GM19452 (cell line): ENCODE measurements at regions not wholly inside any gene's neighbourhood (a gene's known extent, or its start where the extent isn't known, plus 50 kb on each side); places are given as distances from the start of the nearest gene placed in this dataset.

ENCODE experiments used
- ATAC-seq: cut with Tn5 transposase; IDR thresholded peaks from one replicate; pipeline ENCODE4 v1.9.1; 2021; ENCODE audit not compliant: unreplicated experiment

DNA sequence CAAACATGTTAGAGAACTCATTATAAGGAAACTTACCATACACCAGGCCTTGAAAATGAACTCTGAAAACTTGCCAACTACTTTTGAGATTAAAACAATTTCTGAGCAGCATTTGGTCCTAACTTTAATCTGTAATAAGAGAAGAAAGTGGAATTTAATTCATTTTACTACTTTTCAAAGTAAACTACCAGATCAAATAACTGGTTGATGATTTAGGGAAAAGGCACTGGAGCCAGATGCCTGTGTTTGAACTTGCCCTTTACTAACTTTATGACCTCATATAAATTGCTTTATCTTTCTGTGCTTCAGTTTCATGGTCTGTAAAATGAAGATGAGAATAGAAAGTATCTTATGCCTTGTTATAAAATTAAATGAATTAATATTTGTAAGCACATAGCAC, 159.9 kb upstream of the PCDH18 start:
- ATAC-seq: no peak

DNA sequence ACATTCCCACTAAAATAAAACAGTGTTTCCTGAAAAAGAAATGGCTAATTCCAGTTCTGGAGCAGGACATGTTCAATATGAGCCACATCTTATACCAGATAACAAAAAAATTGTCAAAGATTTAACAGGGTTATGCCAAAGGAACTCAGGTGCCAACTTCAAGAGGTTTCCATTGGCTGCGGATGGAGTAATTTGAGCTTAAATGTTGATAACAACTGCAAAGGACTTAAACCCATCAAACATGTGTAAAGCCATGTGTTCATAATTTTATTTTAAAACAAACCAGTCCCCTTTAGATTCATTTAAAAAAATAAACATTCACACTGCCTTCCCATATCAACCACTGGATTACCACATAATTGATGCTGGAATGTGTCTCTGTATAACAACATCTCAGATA, 156.4 kb upstream of the PCDH18 start:
- ATAC-seq: no peak

GRCh38 chr4:137685357-137685756, 153.1 kb upstream of the PCDH18 start:
- ATAC-seq: no peak

- no peak for ATAC-seq
Observed at GRCh38 chr4:137681081-137681480, 148.8 kb upstream of the PCDH18 start.

DNA sequence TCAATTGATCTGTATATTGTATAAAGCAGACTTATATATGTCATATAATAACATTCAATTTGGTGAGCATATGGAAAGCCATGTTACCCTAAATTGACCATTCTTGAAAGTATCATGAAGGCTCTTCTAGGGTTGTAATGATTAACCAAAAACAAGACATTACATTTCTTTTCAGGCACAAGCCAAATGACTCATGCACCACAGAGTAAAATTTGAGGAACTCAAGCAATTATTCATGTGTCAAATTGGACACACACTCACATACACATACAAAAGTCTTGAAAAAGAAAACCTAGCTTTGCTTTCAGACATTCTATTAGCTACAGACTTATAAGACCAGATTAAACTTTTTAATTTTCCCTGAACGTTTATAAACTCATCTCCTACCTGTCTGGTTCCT, 146.5 kb upstream of the PCDH18 start:
- peak; percentile 48 for ATAC-seq

- no peak for ATAC-seq
Observed at GRCh38 chr4:137677863-137678262, 145.6 kb upstream of the PCDH18 start.

DNA sequence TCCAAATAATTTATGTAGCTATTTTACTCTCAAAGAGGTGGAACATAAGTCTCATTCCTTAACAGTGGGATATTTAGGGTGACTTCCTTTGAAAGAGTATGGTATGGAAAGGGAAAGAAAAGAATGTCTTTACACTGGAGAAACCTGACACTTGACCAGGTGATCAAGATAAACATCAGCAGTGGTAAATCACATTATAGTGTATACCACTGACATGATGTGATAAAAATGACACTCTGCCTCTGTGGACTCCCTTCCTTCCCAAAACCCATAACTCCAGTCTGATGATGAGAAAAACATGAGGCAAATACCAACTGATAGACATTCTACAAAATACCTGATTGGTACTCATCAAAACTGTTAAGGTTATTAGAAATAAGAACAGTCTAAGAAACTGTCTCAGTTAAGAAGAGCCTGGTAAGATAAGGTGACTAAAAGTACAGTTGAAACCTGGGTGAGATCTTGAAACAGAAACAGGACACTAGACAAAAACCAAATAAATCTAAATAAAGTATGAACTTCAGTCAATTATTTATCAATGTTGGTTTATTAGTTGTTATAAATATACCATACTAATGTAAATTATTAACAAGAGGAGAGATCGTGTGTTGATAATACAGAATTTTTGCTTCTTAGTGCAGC, 144.2 kb upstream of the PCDH18 start:
- peak; percentile 57 for ATAC-seq

GRCh38 chr4:137674066-137674465, 141.8 kb upstream of the PCDH18 start:
- no peak for ATAC-seq

DNA sequence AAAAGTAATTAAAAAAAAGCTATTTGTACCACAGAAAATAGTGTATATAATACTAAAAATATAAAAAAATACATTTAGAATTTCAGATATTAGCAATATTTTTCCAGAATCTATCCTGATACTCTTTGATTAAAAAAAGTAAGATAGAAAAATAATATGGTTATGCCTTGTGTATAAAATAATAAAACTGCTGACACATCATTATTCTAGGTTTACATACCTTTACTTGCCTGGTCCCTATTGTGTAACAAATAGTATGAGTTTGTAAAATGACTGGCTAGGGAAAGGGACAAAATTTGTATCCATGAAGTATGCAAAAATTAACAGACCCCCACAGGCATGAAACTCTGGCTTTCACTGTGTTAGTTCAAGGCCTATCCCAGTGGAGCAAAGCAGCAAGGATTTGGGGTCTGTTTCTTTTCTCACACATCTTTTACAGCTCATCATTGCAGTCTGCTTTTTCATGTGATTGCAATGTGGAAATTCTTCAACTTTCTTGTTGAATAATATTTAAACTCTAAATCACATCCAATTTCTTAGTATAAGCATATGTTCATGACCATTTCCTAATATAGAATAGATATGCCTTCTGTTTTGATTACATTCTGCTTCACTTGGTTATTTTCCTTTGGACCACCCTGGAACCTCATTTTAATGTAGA, 136.7 kb upstream of the PCDH18 start:
- no peak for ATAC-seq

DNA sequence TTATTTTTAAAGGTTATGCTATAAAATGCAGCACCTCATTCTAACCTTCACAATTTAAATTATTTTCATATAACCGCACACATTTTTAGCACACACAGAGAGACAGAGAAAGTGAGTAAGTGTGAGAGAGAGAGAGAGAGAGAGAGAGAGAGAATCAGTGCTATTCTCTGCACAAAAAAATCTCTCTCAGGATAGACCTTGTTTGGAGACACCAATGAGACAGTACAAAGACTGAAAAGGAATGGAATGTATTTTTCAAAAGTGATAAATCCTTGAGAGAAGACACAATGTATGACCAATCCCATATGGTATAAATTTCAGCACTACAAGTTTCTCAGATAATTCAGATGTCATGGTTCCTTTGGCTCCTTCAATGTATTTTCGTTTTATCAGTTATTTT, 132.1 kb upstream of the PCDH18 start:
- no peak for ATAC-seq

DNA sequence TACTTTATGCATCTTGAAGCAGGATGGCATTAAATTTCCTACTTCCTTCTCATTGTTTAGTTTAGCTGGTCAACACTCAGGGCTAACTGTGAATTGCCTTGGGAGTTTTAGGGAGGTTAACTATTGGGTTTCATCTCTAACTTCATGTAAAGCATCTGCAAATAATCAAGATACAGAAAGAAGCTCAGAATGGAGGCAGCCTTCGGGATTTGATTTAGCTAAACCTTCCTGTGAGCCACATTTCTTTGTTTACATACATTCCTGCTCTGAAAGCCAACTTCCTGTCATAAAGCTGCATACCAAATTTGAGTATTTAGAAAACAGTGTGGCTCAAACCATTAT, 131.7 kb upstream of the PCDH18 start:
- ATAC-seq: no peak

GRCh38 chr4:137663251-137664045, 131.2 kb upstream of the PCDH18 start:
- ATAC-seq: no peak

GRCh38 chr4:137661693-137662092, 129.4 kb upstream of the PCDH18 start:
- no peak for ATAC-seq

DNA sequence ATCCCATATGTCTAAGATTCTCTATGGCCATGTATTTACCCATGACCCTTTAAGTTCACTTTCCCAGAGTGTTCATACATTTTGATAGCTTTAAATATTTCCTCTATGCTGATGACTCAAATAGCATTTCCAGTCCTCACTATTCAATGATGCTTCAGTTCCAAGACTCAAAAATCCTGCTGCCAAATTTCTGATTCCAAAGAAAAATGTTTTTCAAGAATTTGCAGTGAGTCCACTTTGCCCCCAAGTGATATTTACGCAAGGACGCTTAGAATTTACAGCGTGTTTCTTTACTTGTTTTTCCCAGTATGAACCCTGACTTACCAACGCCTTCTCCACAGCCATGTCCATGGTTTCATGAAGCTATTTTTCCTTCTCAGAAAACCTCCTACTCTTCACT, 127.9 kb upstream of the PCDH18 start:
- ATAC-seq: no peak

DNA sequence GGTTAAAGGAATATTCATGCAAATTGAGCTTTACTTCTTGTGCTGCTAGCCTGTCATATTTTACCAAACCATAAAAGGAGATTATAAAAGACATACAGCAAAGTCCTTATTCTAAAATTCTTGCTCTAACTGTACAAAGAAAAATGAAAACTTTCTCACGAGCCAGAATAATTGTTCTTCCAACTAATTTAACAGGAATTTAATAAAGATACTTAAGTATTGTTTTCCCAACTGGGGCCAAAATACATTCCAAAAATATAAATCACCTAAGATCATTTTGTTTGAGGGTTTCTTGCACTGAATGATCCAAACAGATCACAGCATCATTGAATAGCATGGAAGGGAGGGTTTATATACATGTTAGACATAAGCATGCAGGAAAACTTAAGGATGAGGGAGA, 127.1 kb upstream of the PCDH18 start:
- no peak for ATAC-seq

DNA sequence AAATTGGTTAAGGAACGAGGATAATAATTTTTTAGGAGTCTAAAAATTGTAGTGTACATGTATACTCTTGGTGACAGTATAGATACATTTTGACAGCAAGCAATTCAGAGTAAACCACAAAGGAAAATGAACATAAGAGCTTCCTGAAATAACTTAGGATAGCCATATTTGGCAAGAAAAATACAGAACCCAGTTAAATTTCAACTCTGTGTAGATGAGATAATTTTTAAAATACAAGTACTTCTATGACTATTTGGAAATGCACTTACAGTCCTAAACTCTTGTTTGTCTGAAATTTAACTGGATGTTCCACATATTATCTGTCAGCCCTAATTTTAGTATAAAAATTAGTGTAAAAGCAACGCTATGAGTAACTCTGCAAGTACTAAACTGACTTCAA, 124.4 kb upstream of the PCDH18 start:
- ATAC-seq: no peak

GRCh38 chr4:137655302-137655701, 123.0 kb upstream of the PCDH18 start:
- ATAC-seq: no peak

GRCh38 chr4:137651128-137651527, 118.8 kb upstream of the PCDH18 start:
- no peak for ATAC-seq

DNA sequence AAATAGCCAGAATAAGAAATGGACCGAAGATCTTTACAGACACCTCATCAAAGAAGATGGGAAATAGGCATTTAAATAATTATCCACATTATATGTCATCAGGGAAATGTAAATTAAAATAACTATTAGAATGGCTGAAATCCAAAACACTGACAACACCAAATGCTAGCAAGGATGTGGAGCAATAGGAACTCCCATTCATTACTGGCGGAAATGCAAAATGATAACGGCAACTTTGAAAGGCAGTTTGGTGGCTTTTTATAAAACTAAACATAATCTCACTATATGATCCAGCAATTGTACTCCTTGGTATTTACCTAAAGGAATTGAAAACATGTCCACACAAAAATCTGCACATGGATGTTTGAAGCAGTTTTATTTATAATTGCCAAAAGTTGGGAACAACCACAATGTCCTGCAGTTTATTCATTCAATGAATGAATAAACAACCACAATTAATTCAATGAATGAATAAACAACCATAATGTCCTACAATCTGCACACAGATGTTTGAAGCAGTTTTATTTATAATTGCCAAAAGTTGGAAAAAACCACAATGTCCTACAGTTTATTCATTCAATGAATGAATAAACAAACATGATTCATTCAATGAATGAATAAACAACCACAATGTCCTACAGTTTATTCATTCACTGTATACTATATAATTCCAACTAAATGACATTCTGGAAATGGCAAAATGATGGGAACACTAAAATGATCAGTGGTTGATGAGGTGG, 117.6 kb upstream of the PCDH18 start:
- no peak for ATAC-seq

DNA sequence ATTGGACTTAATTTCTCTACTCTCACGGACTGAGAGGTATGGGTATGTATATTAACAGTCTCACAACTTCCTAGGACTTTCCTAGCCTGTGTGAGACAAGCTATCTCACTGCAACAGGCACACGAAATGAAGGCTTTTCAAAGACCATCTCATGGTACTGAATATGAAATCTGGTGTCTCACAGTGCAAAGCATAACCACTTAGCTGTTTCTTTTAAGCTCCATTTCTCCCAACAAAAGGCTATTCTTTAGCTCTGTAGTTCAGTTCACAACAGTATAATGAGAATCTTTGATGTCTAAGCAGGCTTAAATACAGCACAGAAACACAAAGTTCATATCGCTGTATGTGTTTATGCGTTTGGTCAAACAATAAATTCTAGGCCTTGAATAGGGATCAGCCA, 116.2 kb upstream of the PCDH18 start:
- no peak for ATAC-seq

DNA sequence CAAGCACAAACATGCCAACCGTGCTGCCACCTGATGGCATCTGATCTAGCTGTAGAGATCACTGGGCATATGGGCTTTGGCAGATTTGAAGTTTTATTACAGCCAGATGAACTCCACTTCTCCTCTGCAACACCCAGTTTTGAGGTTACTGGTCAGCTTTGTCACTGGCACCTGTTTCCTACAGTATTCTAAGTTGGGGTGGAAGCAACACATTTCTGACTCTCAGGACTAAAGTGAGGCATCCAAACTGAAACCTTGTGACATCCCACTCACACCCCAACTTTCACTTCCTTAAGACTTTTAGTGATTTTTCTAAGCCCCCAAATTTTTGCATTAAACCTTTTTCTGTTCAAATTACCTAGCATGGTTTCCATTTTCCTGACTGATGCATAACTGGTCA, 115.1 kb upstream of the PCDH18 start:
- peak; percentile 84 for ATAC-seq

GRCh38 chr4:137644201-137644600, 111.9 kb upstream of the PCDH18 start:
- no peak for ATAC-seq
